Hepatocyte (in vitro differentiated cells): ENCODE measurements at regions not wholly inside any gene's neighbourhood (a gene's known extent, or its start where the extent isn't known, plus 50 kb on each side); places are given as distances from the start of the nearest gene placed in this dataset.

ENCODE experiments used
- CTCF ChIP-seq: fragments of 200-600 bp; sonication (generic); IDR thresholded peaks from 2 replicates; pipeline ENCODE4 v1.5.1; 2016; ENCODE audit warnings: antibody characterized with exemption, mild to moderate bottlenecking; ENCODE audit not compliant: poor library complexity
- EZH2 ChIP-seq: fragments of 200-600 bp; sonication (generic); IDR thresholded peaks from 2 replicates; pipeline ENCODE4 v1.6.1; 2016; ENCODE audit warnings: antibody characterized with exemption, mild to moderate bottlenecking, borderline replicate concordance

GRCh38 chr7:1330801-1331425 is 98.2 kb downstream of the UNCX start:
- TF ChIP-seq CTCF: no peak
- TF ChIP-seq EZH2: no peak
